OCI-LY3 (cell line): ENCODE measurements at regions not wholly inside any gene's neighbourhood (a gene's known extent, or its start where the extent isn't known, plus 50 kb on each side); places are given as distances from the start of the nearest gene placed in this dataset.

Source experiments
- EZH2phosphoT487 ChIP-seq: fragments of 200-600 bp; shearing (Covaris generic); IDR thresholded peaks from 2 replicates; pipeline ENCODE4 v1.6.1; 2018; ENCODE audit warnings: antibody characterized with exemption, mixed run types, low read depth
- TF ChIP-seq, protein P1 (sequence below): fragments of 200-600, 300-600 bp; sonication (generic); IDR thresholded peaks from 2 replicates; pipeline ENCODE4 v1.5.1; 2014; ENCODE audit warnings: antibody characterized with exemption, low read length, low read depth

DNA sequence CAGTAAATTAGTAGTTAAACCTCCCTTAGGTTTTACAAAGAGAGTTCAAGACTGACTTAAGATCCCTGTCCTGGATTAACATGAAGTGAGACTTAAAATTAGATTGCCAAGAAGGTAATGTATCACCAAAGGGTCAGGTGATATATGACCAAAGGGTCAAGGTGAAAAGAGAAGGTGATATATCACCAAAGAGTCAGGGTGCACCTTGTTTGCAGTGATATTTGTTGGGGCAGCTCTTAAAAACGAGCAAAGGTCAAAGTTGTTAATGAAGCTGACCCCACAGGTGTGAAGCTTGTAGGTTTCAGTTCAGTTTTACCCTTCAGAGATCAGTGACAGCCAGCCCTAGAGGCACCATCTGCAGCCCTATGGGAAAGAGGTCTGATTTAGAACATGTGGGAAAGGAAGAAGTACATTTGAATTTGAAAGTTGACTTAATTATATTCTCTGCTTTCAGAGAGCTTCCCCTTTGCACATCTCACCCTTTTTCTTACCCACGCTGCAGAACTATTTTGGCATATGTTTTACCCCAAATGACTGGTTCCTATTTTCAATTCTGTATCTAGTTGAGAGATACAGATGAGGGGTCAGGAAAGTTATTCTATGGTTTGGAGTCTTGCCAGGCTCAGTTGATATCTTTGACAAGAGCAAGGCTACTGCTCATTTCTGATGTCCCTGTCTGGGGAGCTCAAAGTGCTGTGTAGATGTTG is 170.8 kb downstream of the S1PR1 start:
- TF ChIP-seq, protein P1, sequence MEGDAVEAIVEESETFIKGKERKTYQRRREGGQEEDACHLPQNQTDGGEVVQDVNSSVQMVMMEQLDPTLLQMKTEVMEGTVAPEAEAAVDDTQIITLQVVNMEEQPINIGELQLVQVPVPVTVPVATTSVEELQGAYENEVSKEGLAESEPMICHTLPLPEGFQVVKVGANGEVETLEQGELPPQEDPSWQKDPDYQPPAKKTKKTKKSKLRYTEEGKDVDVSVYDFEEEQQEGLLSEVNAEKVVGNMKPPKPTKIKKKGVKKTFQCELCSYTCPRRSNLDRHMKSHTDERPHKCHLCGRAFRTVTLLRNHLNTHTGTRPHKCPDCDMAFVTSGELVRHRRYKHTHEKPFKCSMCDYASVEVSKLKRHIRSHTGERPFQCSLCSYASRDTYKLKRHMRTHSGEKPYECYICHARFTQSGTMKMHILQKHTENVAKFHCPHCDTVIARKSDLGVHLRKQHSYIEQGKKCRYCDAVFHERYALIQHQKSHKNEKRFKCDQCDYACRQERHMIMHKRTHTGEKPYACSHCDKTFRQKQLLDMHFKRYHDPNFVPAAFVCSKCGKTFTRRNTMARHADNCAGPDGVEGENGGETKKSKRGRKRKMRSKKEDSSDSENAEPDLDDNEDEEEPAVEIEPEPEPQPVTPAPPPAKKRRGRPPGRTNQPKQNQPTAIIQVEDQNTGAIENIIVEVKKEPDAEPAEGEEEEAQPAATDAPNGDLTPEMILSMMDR = no peak
- TF ChIP-seq EZH2phosphoT487 = 0 out of 2 replicates have a peak, but pooled peaks have one; percentile 64
